ENCODE measurements at regions not wholly inside any gene's neighbourhood (a gene's known extent, or its start where the extent isn't known, plus 50 kb on each side); places are given as distances from the start of the nearest gene placed in this dataset.

DNA sequence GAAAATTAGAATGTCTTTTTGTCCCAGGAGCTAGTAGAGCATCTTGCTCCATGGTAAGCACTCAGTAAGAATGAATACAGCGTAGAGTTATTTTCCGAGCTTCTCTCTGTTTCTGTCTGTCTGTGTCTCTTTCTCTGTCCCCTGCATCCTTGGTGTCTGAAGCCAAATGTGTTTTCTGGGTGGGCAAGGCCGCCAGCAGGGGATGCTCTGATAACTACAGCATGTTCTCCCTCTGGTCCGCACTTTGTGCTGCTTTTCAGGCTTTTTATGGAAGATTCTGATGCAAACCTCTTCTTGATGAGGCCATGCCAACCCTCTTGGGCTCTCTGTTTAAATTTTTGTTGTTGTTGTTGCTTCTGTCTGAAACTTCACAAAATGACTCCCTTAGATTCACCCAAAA is 142.8 kb upstream of the UBL3 start:
- DNase-seq, result no peak

DNA sequence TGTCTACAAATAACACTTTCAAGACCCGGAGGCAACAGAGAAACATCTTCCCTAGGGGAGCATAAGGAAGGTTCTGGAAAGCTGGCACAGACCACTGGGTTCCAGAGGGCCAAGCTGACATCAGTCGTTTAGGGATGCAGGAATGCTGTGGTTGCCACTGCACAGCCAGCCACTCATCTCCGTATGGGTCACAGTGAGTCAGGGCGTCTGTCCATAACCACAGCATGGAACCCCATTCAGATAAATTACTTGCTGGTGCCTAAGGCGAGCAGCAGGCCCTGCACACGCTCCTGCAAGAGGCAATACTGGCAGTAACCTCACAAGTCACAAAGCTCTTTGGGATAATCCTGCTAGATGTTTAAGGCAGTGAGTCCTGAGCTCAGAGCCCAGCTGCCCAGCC is 140.9 kb upstream of the UBL3 start:
- DNase-seq, result no peak

DNA sequence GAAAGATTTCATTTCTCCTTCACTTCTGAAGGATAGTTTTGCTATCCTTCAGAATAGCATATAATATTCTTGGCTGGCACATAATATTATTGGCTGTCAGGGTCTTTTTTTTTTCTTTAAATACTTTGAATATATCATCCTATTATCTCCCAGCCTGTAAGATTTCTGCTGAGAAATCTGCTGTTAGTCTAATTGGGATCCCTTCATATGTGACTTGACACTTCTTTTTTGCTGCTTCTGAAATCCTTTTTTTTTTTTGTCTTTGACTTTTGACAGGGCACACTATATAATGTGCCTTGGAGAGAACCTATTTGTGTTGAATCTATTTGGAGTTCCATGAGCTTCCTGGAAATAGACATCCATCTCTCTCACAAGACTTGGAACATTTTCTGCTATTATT is 136.9 kb upstream of the UBL3 start:
- DNase-seq, result no peak

DNA sequence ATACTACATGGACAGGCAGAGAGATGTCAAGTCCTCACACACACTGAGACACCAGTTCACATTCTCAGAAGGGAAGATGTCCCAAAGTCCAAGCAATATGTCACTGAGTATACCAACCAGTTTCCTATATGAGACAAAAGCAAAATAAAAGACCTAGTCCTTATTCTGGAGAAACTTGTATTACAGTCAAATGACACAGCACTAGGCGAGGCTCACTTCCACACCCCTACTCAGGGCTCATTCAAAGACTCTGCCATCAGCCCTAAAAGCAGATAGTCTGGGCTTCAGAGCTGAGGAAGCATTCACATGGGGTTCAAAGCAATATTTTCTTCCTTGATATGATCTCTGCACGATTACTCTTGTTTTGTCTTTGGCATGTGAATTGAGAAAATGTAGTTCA is 129.9 kb upstream of the UBL3 start:
- DNase-seq, result no peak

DNA sequence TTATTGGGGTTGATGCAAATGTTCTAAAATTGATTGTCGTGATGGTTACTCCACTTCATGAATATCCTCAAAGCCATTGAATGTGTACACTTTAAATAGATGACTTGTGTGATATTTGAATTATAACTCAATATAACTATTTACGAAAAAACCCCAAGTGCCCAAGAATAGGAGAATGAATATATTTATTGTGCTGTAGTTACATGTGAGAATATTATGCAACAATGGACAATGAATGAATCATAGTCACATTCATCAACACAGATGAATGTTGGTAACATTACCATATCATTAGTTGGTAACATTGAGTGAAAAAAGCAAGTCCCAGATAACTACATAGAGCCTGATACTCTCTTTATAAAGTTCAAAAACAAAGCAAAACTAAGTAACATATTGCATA is 127.8 kb upstream of the UBL3 start:
- DNase-seq, result no peak

DNA sequence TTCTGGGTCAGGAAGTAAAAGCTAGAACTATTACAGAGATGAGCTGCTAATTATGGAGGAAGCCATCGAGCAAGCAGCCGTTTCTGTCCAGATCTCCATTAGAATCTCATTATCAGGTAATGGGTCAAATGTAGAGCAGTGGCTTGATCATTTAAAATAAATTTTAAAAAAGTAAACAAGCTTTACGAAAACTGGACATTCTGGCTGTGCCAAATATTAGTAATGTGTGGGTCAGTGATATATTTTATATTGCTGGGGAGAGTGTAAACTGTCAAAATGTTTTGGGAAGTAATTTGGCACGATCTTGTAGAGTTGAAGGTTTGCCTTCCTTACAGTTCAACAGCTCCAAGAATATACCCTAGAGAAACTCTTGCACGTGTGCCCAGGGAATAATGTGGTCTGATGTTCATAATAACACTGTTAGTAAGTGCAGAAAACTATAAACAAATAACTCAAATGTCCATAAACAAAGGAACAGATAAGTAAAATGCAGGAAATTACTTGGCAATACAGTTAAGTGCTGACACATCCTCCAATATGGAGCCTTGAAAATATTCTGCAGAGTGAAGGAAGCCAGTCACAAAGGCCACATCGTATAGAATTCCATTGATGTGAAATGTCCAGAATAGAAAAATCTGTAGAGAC is 127.2 kb upstream of the UBL3 start:
- DNase-seq, result no peak

DNA sequence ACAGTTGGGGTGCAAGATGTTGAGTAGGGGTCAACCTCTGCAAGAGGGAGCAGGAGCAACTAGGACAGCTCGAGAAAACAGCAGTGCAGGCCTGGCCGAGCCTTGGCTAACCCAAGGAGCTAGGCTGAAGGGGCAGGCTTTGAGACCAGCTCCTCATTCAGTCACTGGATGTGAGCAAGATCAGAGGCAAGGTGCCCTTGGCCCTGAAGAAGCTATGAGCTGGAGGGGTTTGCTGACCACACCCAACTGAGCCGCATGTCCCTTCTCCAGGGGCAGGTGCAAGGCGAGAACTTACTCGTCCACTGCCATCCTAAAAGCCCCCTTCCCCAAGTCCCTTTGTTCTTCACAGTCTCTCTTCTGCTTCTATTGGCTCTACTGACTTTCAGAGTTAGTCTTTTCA is 126.1 kb upstream of the UBL3 start:
- DNase-seq, result no peak

DNA sequence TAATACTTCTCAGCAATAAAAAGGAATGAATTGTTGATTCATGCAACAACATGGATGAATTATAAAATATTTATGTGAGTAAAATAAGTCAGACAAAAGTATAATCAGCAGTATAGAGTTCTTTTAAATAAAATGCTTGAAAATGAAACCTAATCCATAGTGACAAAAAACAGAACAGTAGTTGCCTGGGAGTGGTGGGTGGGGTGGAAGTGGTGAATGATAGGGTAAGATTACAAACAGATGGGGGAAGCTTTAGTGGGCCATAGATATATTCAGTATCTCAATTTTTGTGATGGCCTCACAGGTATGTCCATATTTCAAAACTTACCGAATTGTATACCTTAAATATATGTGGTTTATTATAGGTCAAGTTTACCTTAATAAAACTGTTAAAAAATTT is 124.9 kb upstream of the UBL3 start:
- DNase-seq, result no peak

DNA sequence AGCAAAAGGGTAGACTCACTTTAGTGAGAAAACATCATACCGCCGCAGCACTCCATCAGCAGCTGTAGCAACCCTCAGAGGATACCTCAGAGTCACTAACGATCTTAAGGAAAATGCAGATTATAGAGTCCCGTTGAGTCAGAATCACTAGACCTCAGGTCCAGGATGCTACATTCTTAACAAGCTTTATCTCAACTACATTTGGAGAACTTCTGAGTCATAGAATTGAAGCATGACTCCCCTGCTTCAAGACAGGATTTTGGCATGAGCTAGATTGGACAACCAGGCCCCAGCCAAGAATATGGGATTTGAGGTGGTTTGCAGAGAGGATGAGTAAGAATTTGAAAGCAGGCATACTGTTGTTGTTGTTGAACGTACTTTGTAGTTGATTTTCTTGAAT is 118.9 kb upstream of the UBL3 start:
- DNase-seq, result no peak

DNA sequence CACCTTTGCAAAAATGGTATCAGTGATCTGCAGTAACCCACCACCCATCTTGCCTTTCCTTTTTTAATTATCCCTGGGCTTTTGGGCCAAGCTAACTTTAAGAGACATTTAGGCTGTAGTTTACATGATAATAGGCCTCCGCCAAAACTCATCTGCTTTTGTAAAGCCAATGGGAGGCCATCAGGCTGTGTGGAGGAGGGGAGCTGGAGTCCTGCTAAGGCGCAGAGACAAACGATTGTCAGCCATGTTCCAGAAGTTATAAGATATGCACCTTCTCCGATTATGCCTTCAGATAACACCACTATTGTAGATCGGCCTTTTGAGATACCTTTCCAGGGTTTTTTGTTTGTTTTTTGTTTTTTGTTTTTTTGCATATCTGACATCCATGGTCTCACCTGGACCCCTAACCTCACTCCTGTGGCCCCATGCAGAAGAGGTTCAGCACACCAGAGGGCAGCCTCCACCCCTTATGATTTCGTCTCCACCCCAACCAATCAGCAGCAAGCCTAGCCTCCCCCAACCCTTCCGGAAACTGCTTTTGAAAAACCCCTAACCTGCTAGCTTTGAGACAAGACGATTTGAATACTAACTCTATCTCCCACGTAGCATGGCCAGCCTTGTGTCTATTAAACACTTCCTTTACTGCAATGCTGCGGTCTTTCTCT is 113.9 kb upstream of the UBL3 start:
- DNase-seq, result no peak

DNA sequence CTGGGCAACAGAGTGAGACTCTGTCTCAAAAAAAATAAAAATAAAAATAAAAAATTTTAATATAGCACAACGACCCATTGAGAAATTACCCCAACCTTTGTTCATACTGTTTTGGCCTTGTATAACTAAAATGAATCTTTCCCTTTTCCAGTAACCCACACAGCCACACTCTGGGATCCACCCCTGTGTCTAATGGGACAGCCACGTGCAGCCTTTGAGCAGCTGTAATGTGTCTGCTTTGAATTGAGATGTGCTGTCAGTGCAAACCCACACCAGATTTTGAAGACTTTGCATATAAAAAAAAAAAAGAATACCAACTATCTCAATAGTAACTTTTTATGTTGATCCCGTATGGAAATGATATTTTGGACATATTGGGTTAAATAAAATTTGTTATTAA is 112.7 kb upstream of the UBL3 start:
- DNase-seq, result no peak

DNA sequence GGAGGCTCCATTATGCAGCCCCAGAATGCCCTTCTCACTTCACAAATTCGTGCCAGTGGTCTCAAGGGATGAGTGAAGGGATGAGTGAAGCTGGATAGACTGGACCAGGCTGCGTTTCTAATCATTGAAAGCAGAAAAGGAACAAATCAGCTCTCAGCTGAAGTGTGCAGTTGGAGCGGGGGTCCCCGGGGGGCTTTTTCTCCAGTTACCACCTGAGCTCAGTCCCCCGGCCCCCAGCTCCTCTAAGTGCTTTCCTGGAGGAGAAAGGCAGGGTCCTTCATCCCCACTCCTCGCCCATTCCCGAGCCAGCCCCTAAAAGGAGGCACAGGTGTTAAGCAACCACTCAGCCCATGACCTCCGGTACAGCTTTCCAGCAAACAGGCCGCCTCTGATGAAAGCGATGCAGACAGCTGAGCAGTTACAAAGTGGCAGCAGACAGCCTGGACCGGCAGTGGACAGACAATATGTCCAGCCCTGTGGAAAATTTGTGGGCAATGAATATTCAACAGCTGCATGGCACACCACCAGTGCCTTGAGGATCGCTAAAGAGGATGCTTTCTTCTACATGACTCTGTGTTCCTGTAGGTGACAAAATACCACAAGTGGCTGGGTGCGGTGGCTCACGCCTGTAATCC is 110.7 kb upstream of the UBL3 start:
- DNase-seq, result no peak

DNA sequence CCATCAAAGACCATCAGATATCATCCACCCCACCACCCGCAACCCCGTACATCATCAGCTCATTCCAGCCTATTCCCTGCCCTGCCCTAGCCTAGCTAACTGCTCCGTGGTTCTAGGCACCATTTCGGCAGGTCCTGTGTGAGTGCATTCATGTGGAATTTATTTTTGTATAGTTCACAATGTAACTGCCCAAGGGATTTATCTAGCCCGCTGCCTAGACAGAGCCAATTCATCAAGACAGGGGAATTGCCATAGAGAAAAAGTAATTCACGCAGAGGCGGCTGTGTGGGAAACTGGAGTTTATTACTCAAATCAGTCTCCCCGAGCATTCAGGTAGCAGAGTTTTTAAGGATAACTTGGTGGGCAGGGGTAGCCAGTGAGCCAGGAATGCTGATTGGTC is 109.2 kb upstream of the UBL3 start:
- DNase-seq, result no peak

DNA sequence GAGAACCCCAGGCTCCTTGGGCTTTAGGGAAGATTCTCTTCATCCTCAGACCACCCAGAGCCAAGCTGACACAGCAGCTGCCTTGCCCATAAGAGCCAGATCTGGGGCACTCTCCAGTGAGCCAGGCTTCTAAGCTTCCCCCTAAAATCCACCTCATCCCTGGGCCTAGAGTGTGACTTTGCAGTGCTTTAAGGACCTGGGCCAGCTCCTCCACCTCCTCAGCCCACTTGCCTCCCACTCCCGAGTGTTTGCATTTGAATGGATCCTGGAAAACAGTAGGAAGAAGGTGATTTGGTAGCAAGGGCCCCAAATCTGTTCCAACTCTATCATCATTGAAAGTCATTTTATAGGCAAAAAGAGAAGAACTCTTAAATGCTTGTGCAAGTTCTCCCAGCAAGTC is 108.7 kb upstream of the UBL3 start:
- DNase-seq, result no peak

DNA sequence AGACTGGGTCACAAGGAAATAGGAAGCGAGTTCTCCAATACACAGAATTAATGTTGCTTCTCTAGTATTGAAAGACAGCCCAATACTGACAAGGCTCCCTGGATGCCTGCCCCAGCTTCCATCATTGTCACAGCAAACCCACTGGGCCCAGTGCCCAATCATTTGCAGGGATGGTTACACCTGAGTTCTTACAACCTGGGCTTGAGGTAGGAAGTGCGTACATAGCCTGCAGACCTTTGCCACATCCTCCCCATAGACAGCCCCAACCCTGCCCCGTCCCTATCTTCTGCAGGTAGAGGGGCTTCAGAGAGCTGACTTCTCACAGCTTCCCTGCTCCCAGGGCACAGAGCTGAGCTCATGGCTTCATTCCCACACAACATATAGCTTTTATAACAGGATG is 108.1 kb upstream of the UBL3 start:
- DNase-seq, result no peak

DNA sequence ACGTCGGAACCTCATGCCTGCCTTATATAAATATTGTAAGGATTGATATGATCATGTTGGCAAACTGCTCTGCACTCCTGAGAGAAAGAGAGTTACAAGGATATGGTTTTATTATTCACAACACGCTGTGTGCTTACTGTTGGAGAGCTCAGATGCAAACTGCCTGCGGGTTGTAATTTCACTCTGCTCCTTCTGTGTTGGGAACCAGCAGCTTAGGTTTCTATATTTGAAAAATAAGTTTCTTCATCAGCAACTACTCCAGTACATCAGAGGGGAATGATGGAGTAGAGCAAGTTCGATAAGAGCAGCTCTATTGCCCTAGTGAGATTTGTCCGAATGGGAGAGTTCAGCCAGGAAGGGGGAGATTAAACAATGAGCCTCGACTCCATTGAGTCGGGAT is 106.9 kb upstream of the UBL3 start:
- no peak for DNase-seq

DNA sequence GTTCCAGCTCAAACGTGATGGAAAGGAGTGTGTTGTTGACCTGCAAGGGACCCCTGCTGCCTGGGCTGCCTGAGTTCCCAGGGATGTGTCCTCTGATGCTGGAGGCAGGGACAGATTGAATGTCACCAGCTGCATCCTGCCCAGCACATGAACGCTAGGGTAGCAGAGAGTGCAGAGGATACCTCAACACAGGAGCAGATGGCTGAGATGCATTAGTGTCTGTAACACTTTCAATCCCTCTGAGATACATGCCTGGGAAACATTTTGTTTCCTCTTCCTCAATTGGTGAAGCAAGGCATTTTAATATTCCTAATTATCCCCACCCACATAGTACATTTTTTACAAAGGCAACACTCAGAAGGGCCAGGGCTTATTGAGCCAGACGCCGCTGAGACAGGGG is 106.4 kb upstream of the UBL3 start:
- DNase-seq, result no peak

DNA sequence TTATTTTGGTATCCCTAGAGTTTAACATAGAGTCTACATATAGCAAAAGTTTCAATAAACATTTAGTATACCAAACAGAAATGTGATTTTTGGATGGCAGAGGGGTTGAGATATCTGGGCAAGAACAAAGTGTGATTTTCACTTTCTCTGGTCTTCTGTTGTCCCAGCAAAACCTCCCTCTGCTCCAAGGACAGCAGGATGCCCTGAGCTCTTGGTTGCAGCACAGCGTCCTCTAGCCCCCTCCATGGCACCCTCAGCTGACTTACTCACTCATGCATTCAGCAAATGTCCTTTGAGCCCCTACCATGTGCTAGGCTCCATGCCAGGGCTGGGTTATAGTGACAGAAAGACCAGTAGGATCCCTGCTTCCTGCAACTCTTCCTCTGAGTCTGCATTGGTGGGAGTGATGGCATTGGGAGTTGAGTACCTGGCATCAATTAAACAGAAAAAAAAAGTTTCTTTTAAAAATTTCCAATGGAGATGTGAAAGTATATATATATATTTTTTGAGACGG is 104.8 kb upstream of the UBL3 start:
- DNase-seq, result no peak

DNA sequence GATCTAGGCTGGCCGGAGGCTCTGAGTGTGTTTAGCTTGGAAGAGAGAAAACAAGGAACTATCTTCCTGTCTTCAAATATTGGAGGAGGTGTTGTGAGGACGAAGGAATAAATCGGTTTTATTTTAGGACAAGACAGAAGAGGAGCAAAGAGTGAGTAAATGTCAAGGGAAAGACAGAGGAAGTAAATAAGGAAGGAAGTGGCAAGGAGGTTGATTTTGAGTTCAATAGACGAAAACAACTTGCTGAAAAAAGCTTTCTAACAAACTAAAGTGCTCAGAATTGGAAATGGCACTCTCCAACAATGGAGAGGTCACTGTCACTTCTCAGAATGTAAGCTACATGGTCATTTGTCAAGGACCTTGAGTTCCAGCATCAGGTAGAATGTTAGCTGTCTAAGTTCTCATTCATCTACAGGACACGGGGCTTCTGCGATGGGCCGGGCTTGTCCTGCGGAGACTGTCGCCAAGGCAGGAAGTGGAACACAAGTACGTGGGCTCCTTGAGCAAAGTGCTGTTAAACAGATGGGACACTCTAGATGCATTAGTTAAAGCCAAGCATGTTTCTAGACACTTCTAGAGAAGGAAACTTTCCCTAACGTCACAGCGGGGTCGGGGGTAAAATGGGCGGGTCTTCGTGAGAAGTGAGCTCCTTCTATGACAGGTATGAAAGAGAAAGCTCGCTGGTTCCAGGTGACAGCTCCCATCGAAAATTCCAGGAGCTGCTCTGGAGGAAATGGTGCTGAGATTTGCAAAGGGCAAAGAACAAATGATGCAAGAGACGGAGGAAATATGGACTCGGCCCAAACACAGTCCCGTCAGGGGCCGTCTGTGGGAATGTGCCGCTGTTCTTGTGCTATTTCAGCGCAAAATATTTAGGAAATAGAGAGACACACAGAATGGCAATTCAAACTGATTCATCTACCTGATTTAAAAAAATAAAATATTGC is 103.9 kb upstream of the UBL3 start:
- no peak for DNase-seq

DNA sequence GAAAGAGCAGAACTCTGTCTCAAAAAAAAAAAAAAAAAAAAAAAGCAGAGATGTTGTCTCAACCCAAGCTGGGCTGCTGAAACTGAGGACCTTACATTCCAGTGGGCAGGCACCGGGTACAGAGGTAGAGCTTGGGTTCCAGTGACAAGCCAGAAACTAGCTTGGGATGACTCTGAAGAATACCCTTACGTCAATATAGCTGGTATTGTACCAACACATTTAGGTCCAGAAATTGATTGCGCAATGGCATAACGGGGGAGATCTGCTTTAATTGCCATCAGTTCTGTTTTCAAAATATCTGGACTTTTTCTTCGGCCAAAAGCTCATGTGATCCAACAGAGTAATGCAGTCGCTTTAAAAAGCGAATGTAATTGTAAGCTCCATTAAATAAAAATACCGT is 103.1 kb upstream of the UBL3 start:
- no peak for DNase-seq

DNA sequence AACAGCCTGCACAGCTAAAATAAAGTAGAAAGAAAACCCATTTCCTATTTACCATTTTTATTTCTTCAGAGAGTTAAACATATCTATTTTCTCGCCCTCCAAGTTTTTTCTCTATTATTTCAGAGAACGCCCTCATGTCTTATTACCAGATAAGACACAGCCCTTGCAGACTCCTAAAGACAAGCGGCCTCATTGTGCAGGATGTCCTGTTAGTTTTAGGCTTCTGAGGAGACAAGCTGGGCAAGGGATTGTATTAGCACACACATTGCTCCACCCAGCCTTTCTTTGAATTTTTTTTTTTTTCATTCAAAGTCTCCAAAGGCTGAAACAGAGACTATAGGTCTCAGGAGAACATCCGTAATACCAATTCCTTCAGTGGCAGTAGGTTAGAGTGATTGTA is 101.8 kb upstream of the UBL3 start:
- no peak for DNase-seq

DNA sequence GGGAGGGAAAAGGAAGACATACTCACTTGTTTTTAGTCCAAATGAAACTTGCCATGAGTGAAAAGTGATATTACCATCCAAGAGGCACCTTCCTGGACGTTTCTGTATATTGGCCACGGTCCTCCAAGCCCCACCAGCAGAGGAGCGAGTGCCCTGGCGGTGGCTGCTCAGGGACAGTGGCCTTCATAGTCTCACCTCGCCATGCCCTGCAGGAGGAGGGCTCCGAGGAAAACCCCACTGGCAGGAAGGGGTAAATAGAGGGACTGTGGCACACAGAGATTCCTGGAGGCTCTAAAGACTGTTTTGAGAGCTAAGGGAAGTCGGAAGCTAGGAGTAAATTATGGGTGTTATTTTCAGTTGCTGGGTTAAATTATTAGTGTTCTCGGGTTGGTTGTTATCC is 98.4 kb upstream of the UBL3 start:
- DNase-seq, result no peak

DNA sequence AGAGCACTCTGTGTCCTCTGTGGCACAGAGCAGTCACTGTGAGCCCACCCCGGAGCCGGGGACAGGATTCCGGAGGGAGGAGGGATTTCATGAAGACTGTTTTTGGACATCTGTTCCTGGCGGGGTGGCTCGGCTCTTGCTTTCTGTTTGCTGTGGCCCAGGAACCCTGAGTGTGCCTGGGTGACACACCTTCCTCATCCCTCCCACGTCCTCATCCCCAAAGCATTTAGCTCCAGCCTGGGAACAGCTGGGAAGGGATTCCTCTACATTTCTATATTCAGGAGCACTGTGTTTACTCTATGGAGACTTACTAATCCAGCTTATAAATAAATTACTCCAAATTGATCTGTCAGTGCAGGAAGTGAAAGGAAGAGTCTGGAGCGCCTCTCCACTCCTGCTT is 97.8 kb upstream of the UBL3 start:
- no peak for DNase-seq

Measured in AML-193 (cell line).